CD4-positive, alpha-beta memory T cell (primary cell): ENCODE measurements at regions not wholly inside any gene's neighbourhood (a gene's known extent, or its start where the extent isn't known, plus 50 kb on each side); places are given as distances from the start of the nearest gene placed in this dataset.
"Not testable (repeated sequence)": the region's sequence is repeated elsewhere in the genome, so short reads cannot be mapped to it uniquely, and the experiment has no call there.

Experiments
- CTCF ChIA-PET: fragments of 350-600 bp; sonication (Branson Sonifier 250); formaldehyde crosslinking; loops from one replicate; lab custom pipeline; 2021; ENCODE audit warnings: inconsistent platforms; ENCODE audit not compliant: partially characterized antibody; lab: Charles Lee
- POLR2A ChIA-PET: fragments of 350-600 bp; sonication (Branson Sonifier 250); formaldehyde crosslinking; loops from one replicate; lab custom pipeline; 2021; ENCODE audit not compliant: partially characterized antibody; lab: Charles Lee
- DNase-seq, 5 donors: peaks; one replicate each; pipeline versions ENCODE4 v3.0.0 to v3.0.0-alpha.2; 2020 to 2022; ENCODE audit warnings: mixed read lengths in 1 of 5
- H3K27ac ChIP-seq: one replicate; pipeline ENCODE4 v1.7.0; 2013; ENCODE audit warnings: low read depth, low read length
- H3K27me3 ChIP-seq: 2 replicates; pipeline ENCODE4 v1.7.0; 2013; ENCODE audit warnings: mild to moderate bottlenecking, low read length, moderate library complexity; ENCODE audit not compliant: insufficient read depth
- H3K36me3 ChIP-seq: 2 replicates; pipeline ENCODE4 v1.7.0; 2013; ENCODE audit warnings: mild to moderate bottlenecking, low read length, moderate library complexity; ENCODE audit not compliant: insufficient read depth
- H3K4me1 ChIP-seq: 2 replicates; pipeline ENCODE4 v1.7.0; 2013; ENCODE audit warnings: mild to moderate bottlenecking, low read length, moderate library complexity; ENCODE audit not compliant: insufficient read depth
- H3K4me3 ChIP-seq, 2 donors: one replicate each; pipeline ENCODE4 v1.7.0; 2013; ENCODE audit warnings: low read length in 2 of 2, mild to moderate bottlenecking in 1 of 2
- H3K9me3 ChIP-seq, 2 donors: one replicate each; pipeline ENCODE4 v1.7.0; 2013; ENCODE audit warnings: low read length in 2 of 2, control low read depth in 1 of 2; ENCODE audit not compliant: control insufficient read depth in 1 of 2
- H3K27ac Mint-ChIP-seq, 7 donors: one replicate each; pipeline ENCODE4 v1.8.0; 2020 to 2021; ENCODE audit warnings: mixed read lengths in 7 of 7, mild to moderate bottlenecking in 6 of 7, inconsistent platforms in 3 of 7, moderate library complexity in 3 of 7
- H3K27me3 Mint-ChIP-seq, 2 donors: one replicate each; pipeline ENCODE4 v1.8.0; 2020 to 2021; ENCODE audit warnings: mixed read lengths in 2 of 2
- H3K36me3 Mint-ChIP-seq, 2 donors: one replicate each; pipeline ENCODE4 v1.8.0; 2020 to 2021; ENCODE audit warnings: mixed read lengths in 2 of 2, inconsistent platforms in 1 of 2, mild to moderate bottlenecking in 1 of 2
- H3K4me1 Mint-ChIP-seq, 4 donors: one replicate each; pipeline ENCODE4 v1.8.0; 2020 to 2021; ENCODE audit warnings: mixed read lengths in 4 of 4, mild to moderate bottlenecking in 1 of 4
- H3K4me3 Mint-ChIP-seq, 8 donors: one replicate each; pipeline ENCODE4 v1.8.0; 2020 to 2021; ENCODE audit warnings: mixed read lengths in 8 of 8, mild to moderate bottlenecking in 7 of 8, moderate library complexity in 6 of 8, inconsistent platforms in 3 of 8
- H3K9me3 Mint-ChIP-seq, 8 donors: one replicate each; pipeline ENCODE4 v1.8.0; 2020 to 2021; ENCODE audit warnings: mixed read lengths in 8 of 8, mild to moderate bottlenecking in 5 of 8, inconsistent platforms in 3 of 8, moderate library complexity in 1 of 8
- intact Hi-C: fragments of 100-400 bp; cut with micrococcal nuclease; formaldehyde crosslinking; loops from one replicate; pipeline ENCODE4 v1.15.1; 2023

- no peaks in the 10 kb centered on the region for H3K36me3 Mint-ChIP-seq
- no peaks in the 10 kb centered on the region for H3K36me3 ChIP-seq
- no peak overlapping the region for H3K4me3 ChIP-seq
- H3K9me3 Mint-ChIP-seq: peaks cover 6 to 40% (median 23%) of the 10 kb centered on the region in 8 donors
- peaks cover 0 to 4% of the 10 kb centered on the region in 2 donors for H3K9me3 ChIP-seq
- no peak overlapping the region for H3K27ac Mint-ChIP-seq
- no peaks in the 10 kb centered on the region for H3K27me3 Mint-ChIP-seq
- no peaks in the 10 kb centered on the region for H3K4me1 ChIP-seq
- no peak for DNase-seq
- ChIA-PET CTCF (no interaction called here), POLR2A (no interaction called here)
- no peaks in the 10 kb centered on the region for H3K27me3 ChIP-seq
- no peaks in the 10 kb centered on the region for H3K4me1 Mint-ChIP-seq
- H3K4me3 Mint-ChIP-seq: no peak overlapping the region
- intact Hi-C loops: no loop called here
- H3K27ac ChIP-seq: no peak overlapping the region
These were observed 305.8 kb upstream of the CLEC14A start for GRCh38 chr14:38561657-38562056.

GRCh38 chr14:38559711-38560110 lies 303.8 kb upstream of the CLEC14A start:
- peaks cover 6 to 44% (median 26%) of the 10 kb centered on the region in 8 donors for H3K9me3 Mint-ChIP-seq
- Histone ChIP-seq H3K9me3 (peaks cover 0 to 4% of the 10 kb centered on the region in 2 donors), H3K27me3 (no peaks in the 10 kb centered on the region), H3K27ac (no peak overlapping the region), H3K4me1 (no peaks in the 10 kb centered on the region), H3K36me3 (no peaks in the 10 kb centered on the region), H3K4me3 (no peak overlapping the region)
- ChIA-PET POLR2A (no interaction called here), CTCF (no interaction called here)
- H3K36me3 Mint-ChIP-seq: no peaks in the 10 kb centered on the region
- H3K4me3 Mint-ChIP-seq: no peak overlapping the region
- H3K4me1 Mint-ChIP-seq: no peaks in the 10 kb centered on the region
- no peak for DNase-seq
- H3K27ac Mint-ChIP-seq: no peak overlapping the region
- intact Hi-C loops: no loop called here
- no peaks in the 10 kb centered on the region for H3K27me3 Mint-ChIP-seq

- H3K9me3 Mint-ChIP-seq: peaks cover 4 to 40% (median 23%) of the 10 kb centered on the region in 8 donors
- H3K9me3 ChIP-seq, H3K27me3 Mint-ChIP-seq, DNase-seq, H3K27me3 ChIP-seq, CTCF ChIA-PET, H3K36me3 Mint-ChIP-seq, H3K27ac Mint-ChIP-seq, H3K36me3 ChIP-seq, H3K4me1 ChIP-seq, H3K4me1 Mint-ChIP-seq, H3K27ac ChIP-seq, intact Hi-C loops, POLR2A ChIA-PET, H3K4me3 ChIP-seq, H3K4me3 Mint-ChIP-seq: not testable (repeated sequence)
These were observed 301.5 kb upstream of the CLEC14A start for GRCh38 chr14:38557391-38557790.

GRCh38 chr14:38556252-38556651 lies 300.4 kb upstream of the CLEC14A start:
- ChIA-PET CTCF (no interaction called here), POLR2A (no interaction called here)
- Histone ChIP-seq H3K4me3 (no peak overlapping the region), H3K27me3 (no peaks in the 10 kb centered on the region), H3K9me3 (no peaks in the 10 kb centered on the region), H3K4me1 (no peaks in the 10 kb centered on the region), H3K36me3 (no peaks in the 10 kb centered on the region), H3K27ac (no peak overlapping the region)
- no peaks in the 10 kb centered on the region for H3K36me3 Mint-ChIP-seq
- H3K9me3 Mint-ChIP-seq: peaks cover 4 to 31% (median 19%) of the 10 kb centered on the region in 8 donors
- no peak for DNase-seq
- H3K27ac Mint-ChIP-seq: no peak overlapping the region
- intact Hi-C loops: no loop called here
- H3K27me3 Mint-ChIP-seq: no peaks in the 10 kb centered on the region
- H3K4me1 Mint-ChIP-seq: no peaks in the 10 kb centered on the region
- no peak overlapping the region for H3K4me3 Mint-ChIP-seq

GRCh38 chr14:38554026-38554425 lies 298.1 kb upstream of the CLEC14A start:
- H3K27me3 ChIP-seq: no peaks in the 10 kb centered on the region
- no peak overlapping the region for H3K27ac ChIP-seq
- DNase-seq: no peak
- intact Hi-C loops: no loop called here
- ChIA-PET CTCF (no interaction called here), POLR2A (no interaction called here)
- no peaks in the 10 kb centered on the region for H3K9me3 ChIP-seq
- H3K4me1 ChIP-seq: no peaks in the 10 kb centered on the region
- Mint-ChIP-seq H3K9me3 (peaks cover 0 to 19% (median 7%) of the 10 kb centered on the region in 8 donors), H3K36me3 (no peaks in the 10 kb centered on the region), H3K27ac (no peak overlapping the region), H3K4me3 (no peak overlapping the region), H3K27me3 (no peaks in the 10 kb centered on the region), H3K4me1 (peaks cover 0 to 1% (median 0%) of the 10 kb centered on the region in 4 donors)
- H3K36me3 ChIP-seq: no peaks in the 10 kb centered on the region
- no peak overlapping the region for H3K4me3 ChIP-seq

GRCh38 chr14:38553586-38553985 lies 297.7 kb upstream of the CLEC14A start:
- CTCF ChIA-PET: no interaction called here
- Histone ChIP-seq H3K27ac (no peak overlapping the region), H3K9me3 (no peaks in the 10 kb centered on the region), H3K36me3 (no peaks in the 10 kb centered on the region), H3K4me3 (no peak overlapping the region), H3K4me1 (no peaks in the 10 kb centered on the region), H3K27me3 (no peaks in the 10 kb centered on the region)
- DNase-seq: no peak
- H3K36me3 Mint-ChIP-seq: no peaks in the 10 kb centered on the region
- no peak overlapping the region for H3K27ac Mint-ChIP-seq
- intact Hi-C loops: no loop called here
- no peaks in the 10 kb centered on the region for H3K27me3 Mint-ChIP-seq
- H3K4me3 Mint-ChIP-seq: no peak overlapping the region
- H3K9me3 Mint-ChIP-seq: peaks cover 0 to 15% (median 3%) of the 10 kb centered on the region in 8 donors
- H3K4me1 Mint-ChIP-seq: peaks cover 0 to 2% (median 0%) of the 10 kb centered on the region in 4 donors
- POLR2A ChIA-PET: no interaction called here

- H3K27me3 ChIP-seq: no peaks in the 10 kb centered on the region
- H3K36me3 Mint-ChIP-seq: no peaks in the 10 kb centered on the region
- H3K9me3 ChIP-seq: no peaks in the 10 kb centered on the region
- no peaks in the 10 kb centered on the region for H3K4me1 ChIP-seq
- H3K27ac ChIP-seq: no peak overlapping the region
- no peaks in the 10 kb centered on the region for H3K36me3 ChIP-seq
- POLR2A ChIA-PET: no interaction called here
- intact Hi-C loops: no loop called here
- DNase-seq: no peak
- H3K27ac Mint-ChIP-seq: no peak overlapping the region
- H3K27me3 Mint-ChIP-seq: no peaks in the 10 kb centered on the region
- CTCF ChIA-PET: no interaction called here
- no peak overlapping the region for H3K4me3 ChIP-seq
- H3K9me3 Mint-ChIP-seq: no peaks in the 10 kb centered on the region
- peaks cover 0 to 2% (median 0%) of the 10 kb centered on the region in 4 donors for H3K4me1 Mint-ChIP-seq
- no peak overlapping the region for H3K4me3 Mint-ChIP-seq
These were observed 293.7 kb upstream of the CLEC14A start for GRCh38 chr14:38549564-38549963.

GRCh38 chr14:38547961-38548490 lies 292.1 kb upstream of the CLEC14A start:
- Mint-ChIP-seq H3K4me1 (peaks cover 0 to 2% (median 0%) of the 10 kb centered on the region in 4 donors), H3K27me3 (no peaks in the 10 kb centered on the region), H3K36me3 (no peaks in the 10 kb centered on the region), H3K4me3 (no peak overlapping the region), H3K27ac (no peak overlapping the region), H3K9me3 (peaks cover 0 to 4% (median 0%) of the 10 kb centered on the region in 8 donors)
- Histone ChIP-seq H3K27ac (no peak overlapping the region), H3K4me1 (no peaks in the 10 kb centered on the region), H3K4me3 (no peak overlapping the region), H3K9me3 (no peaks in the 10 kb centered on the region), H3K36me3 (no peaks in the 10 kb centered on the region), H3K27me3 (no peaks in the 10 kb centered on the region)
- intact Hi-C loops: no loop called here
- DNase-seq: no peak
- CTCF ChIA-PET: no interaction called here
- POLR2A ChIA-PET: no interaction called here
